Stomach smooth muscle (tissue), 2 donors: ENCODE measurements at regions not wholly inside any gene's neighbourhood (a gene's known extent, or its start where the extent isn't known, plus 50 kb on each side); places are given as distances from the start of the nearest gene placed in this dataset.

ENCODE experiments used
- H3K27ac ChIP-seq: one replicate; pipeline ENCODE4 v1.7.0; 2013; ENCODE audit warnings: mild to moderate bottlenecking, low read length, inconsistent platforms
- H3K27me3 ChIP-seq, 2 donors: one replicate each; pipeline ENCODE4 v1.7.0; 2013; ENCODE audit warnings: low read length in 2 of 2; ENCODE audit not compliant: insufficient read depth in 2 of 2, control insufficient read depth in 1 of 2
- H3K36me3 ChIP-seq, 2 donors: one replicate each; pipeline ENCODE4 v1.7.0; 2013; ENCODE audit warnings: low read length in 2 of 2; ENCODE audit not compliant: control insufficient read depth in 2 of 2, insufficient read depth in 2 of 2
- H3K4me1 ChIP-seq: one replicate; pipeline ENCODE4 v1.7.0; 2013; ENCODE audit warnings: low read length; ENCODE audit not compliant: control insufficient read depth, insufficient read depth
- H3K4me3 ChIP-seq, 2 donors: one replicate each; pipeline ENCODE4 v1.7.0; 2013; ENCODE audit warnings: low read length in 2 of 2
- H3K9ac ChIP-seq, 2 donors: one replicate each; pipeline ENCODE4 v1.7.0; 2013; ENCODE audit warnings: low read length in 2 of 2, mild to moderate bottlenecking in 1 of 2
- H3K9me3 ChIP-seq, 2 donors: one replicate each; pipeline ENCODE4 v1.7.0; 2013; ENCODE audit warnings: low read length in 2 of 2; ENCODE audit not compliant: control insufficient read depth in 2 of 2
- donor health status: healthy.
- donor health status: Pancreatic carcinoma.

GRCh38 chr3:193805448-193805847 is 212.4 kb downstream of the OPA1 start:
- Histone ChIP-seq H3K27ac (no peak overlapping the region), H3K9ac (no peak overlapping the region), H3K27me3 (no peaks in the 10 kb centered on the region), H3K9me3 (no peaks in the 10 kb centered on the region), H3K4me3 (no peak overlapping the region), H3K36me3 (no peaks in the 10 kb centered on the region), H3K4me1 (no peaks in the 10 kb centered on the region)

GRCh38 chr3:193808317-193808716 is 215.3 kb downstream of the OPA1 start:
- Histone ChIP-seq H3K9ac (no peak overlapping the region), H3K4me1 (no peaks in the 10 kb centered on the region), H3K4me3 (no peak overlapping the region), H3K9me3 (no peaks in the 10 kb centered on the region), H3K27ac (no peak overlapping the region), H3K36me3 (no peaks in the 10 kb centered on the region), H3K27me3 (no peaks in the 10 kb centered on the region)

- no peaks in the 10 kb centered on the region for H3K27me3 ChIP-seq
- no peak overlapping the region for H3K27ac ChIP-seq
- H3K4me3 ChIP-seq = no peak overlapping the region
- H3K36me3 ChIP-seq = no peaks in the 10 kb centered on the region
- no peak overlapping the region for H3K9ac ChIP-seq
- no peaks in the 10 kb centered on the region for H3K9me3 ChIP-seq
- no peaks in the 10 kb centered on the region for H3K4me1 ChIP-seq
Measured at GRCh38 chr3:193809106-193809505, 216.1 kb downstream of the OPA1 start.

- Histone ChIP-seq H3K9ac (no peak overlapping the region), H3K27me3 (no peaks in the 10 kb centered on the region), H3K4me1 (peaks cover 4% of the 10 kb centered on the region), H3K36me3 (no peaks in the 10 kb centered on the region), H3K4me3 (no peak overlapping the region), H3K9me3 (no peaks in the 10 kb centered on the region), H3K27ac (no peak overlapping the region)
Measured at GRCh38 chr3:193812078-193812725, 219.2 kb downstream of the OPA1 start.

GRCh38 chr3:193812791-193813500 is 219.9 kb downstream of the OPA1 start:
- Histone ChIP-seq H3K36me3 (no peaks in the 10 kb centered on the region), H3K27ac (no peak overlapping the region), H3K9me3 (no peaks in the 10 kb centered on the region), H3K27me3 (no peaks in the 10 kb centered on the region), H3K9ac (no peak overlapping the region), H3K4me3 (no peak overlapping the region), H3K4me1 (peaks cover 6% of the 10 kb centered on the region)

GRCh38 chr3:193813501-193813830 is 220.5 kb downstream of the OPA1 start:
- Histone ChIP-seq H3K27me3 (no peaks in the 10 kb centered on the region), H3K4me1 (peaks cover 6% of the 10 kb centered on the region), H3K9me3 (no peaks in the 10 kb centered on the region), H3K27ac (no peak overlapping the region), H3K36me3 (no peaks in the 10 kb centered on the region), H3K9ac (no peak overlapping the region), H3K4me3 (no peak overlapping the region)

GRCh38 chr3:193814166-193814892 is 221.3 kb downstream of the OPA1 start:
- no peaks in the 10 kb centered on the region for H3K27me3 ChIP-seq
- peaks cover 6% of the 10 kb centered on the region for H3K4me1 ChIP-seq
- H3K36me3 ChIP-seq = no peaks in the 10 kb centered on the region
- H3K4me3 ChIP-seq = no peak overlapping the region
- H3K27ac ChIP-seq = no peak overlapping the region
- H3K9ac ChIP-seq = no peak overlapping the region
- no peaks in the 10 kb centered on the region for H3K9me3 ChIP-seq

- Histone ChIP-seq H3K27me3 (no peaks in the 10 kb centered on the region), H3K9me3 (no peaks in the 10 kb centered on the region), H3K36me3 (no peaks in the 10 kb centered on the region), H3K4me1 (peaks cover 6% of the 10 kb centered on the region), H3K4me3 (no peak overlapping the region), H3K27ac (no peak overlapping the region), H3K9ac (no peak overlapping the region)
Measured at GRCh38 chr3:193815246-193816027, 222.4 kb downstream of the OPA1 start.

- H3K4me3 ChIP-seq = no peak overlapping the region
- no peaks in the 10 kb centered on the region for H3K36me3 ChIP-seq
- no peak overlapping the region for H3K27ac ChIP-seq
- no peaks in the 10 kb centered on the region for H3K27me3 ChIP-seq
- peaks cover 6% of the 10 kb centered on the region for H3K4me1 ChIP-seq
- H3K9me3 ChIP-seq = no peaks in the 10 kb centered on the region
- H3K9ac ChIP-seq = no peak overlapping the region
Measured at GRCh38 chr3:193816028-193816395, 223.0 kb downstream of the OPA1 start.

- H3K27ac ChIP-seq = no peak overlapping the region
- no peaks in the 10 kb centered on the region for H3K27me3 ChIP-seq
Measured at GRCh38 chr3:193816656-193817311, 223.8 kb downstream of the OPA1 start.

More at GRCh38 chr3:193816656-193817311, 223.8 kb downstream of the OPA1 start:
- Histone ChIP-seq H3K9me3 (no peaks in the 10 kb centered on the region), H3K36me3 (no peaks in the 10 kb centered on the region), H3K4me1 (peaks cover 6% of the 10 kb centered on the region), H3K4me3 (no peak overlapping the region), H3K9ac (no peak overlapping the region)
